DND-41 (cell line): ENCODE measurements at regions not wholly inside any gene's neighbourhood (a gene's known extent, or its start where the extent isn't known, plus 50 kb on each side); places are given as distances from the start of the nearest gene placed in this dataset.

Experiments
- CTCF ChIP-seq: IDR thresholded peaks from 2 replicates; pipeline ENCODE4 v1.5.1; 2012; ENCODE audit warnings: borderline replicate concordance, low read length, moderate library complexity, mild to moderate bottlenecking; ENCODE audit not compliant: poor library complexity, severe bottlenecking; ENCODE audit errors: extremely low read depth
- EZH2 ChIP-seq: IDR thresholded peaks from 3 replicates; pipeline ENCODE4 v1.6.1; 2012; ENCODE audit warnings: borderline replicate concordance, low read depth, mild to moderate bottlenecking, moderate library complexity, low read length, inconsistent platforms; ENCODE audit not compliant: severe bottlenecking

- TF ChIP-seq CTCF (no peak), EZH2 (no peak)
These were observed 163.3 kb upstream of the THRB start for GRCh38 chr3:24657870-24658510.
